Stimulated activated CD4-positive, alpha-beta T cell treated with anti-CD3 and anti-CD28 coated beads, Interleukin-15, amount 100 ng/mL, for 1 hour (primary cell): ENCODE measurements at regions not wholly inside any gene's neighbourhood (a gene's known extent, or its start where the extent isn't known, plus 50 kb on each side); places are given as distances from the start of the nearest gene placed in this dataset.

ENCODE experiments used
- DNase-seq, 2 donors: peaks; one replicate each; pipeline ENCODE4 v3.0.0-alpha.2; 2020; ENCODE audit warnings: low read depth in 1 of 2, low spot score in 1 of 2

DNA sequence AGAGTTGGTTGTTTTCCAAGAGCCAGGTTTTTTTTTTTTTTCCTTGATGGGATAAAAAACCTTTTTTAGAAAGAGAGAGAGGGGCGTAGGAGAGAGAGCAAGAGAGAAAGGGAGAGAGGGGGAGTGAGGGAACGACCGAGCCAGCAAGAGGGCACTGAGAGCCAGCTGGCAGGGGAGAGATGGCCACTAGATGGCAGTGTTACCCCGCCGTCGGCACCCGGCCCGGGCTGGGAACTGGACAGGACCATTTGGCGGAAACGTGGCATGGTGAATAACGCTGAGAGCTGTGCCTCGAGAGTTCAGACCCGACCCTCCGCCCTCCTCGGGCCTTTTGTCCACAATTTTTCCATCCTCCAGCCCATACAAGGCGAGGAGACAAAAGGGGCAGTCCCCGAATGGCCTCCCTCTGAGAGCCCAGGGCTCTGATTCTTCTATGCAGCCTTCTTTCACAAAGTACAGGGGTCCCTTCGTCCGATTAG lies 286.7 kb upstream of the VRK2 start:
- DNase-seq, result peak; percentile 42 to 71

DNA sequence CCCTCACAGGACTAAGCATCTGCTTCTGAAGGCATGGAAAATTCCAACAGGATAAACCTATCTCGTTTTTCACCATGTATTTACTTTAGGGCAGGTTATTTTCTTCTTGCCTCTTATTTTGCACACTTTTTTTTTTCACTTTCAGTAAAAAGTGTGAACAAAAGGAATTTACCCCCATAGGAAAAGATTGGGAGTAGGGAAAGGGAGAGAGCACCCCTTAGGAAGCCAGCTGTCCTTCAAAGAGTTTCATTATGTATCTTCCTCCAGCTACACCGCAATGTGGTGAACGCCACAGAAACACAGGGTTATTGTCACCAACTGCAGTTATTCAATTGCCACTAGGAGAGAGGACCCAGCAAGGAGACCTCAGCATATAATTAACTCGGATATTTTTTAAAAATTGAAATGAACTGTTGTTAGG lies 286.2 kb upstream of the VRK2 start:
- DNase-seq, result no peak

DNA sequence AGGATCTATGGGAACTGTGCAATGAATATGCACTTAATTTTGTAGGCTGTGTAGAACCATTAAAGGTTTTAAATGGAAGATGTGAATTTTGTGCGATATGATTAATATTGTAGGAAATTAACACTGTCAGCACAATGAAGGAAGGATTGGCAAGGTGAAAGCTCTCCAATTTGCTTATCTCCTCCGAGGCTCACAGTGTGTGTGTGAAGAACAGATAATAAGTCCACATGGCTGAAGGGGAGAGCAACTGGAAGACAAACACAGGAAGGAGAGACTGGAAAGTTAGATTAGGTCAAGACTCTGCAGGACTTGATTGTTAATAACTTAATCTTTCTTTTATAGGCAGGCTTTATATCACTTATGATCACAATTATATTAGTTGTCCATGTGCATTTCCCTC lies 269.7 kb upstream of the VRK2 start:
- DNase-seq, result no peak

DNA sequence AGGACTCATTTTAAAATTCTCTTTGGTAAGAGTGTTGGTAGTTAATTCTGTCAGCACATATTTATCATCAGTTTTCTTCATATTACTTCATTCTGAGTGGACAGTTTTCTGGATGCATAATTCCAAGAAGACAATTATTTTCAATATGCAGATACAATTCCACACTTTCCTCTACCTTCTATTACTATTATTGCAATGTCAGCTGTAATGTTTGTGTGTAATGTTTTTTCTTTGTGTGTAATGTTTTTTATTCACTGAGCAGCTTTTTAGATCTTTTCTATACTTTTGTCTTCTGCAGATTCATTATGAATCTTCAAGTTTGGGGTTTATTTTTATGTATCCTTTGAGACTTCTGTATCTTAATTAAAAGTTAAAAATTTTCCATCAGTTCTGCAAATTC lies 264.0 kb upstream of the VRK2 start:
- DNase-seq, result no peak

DNA sequence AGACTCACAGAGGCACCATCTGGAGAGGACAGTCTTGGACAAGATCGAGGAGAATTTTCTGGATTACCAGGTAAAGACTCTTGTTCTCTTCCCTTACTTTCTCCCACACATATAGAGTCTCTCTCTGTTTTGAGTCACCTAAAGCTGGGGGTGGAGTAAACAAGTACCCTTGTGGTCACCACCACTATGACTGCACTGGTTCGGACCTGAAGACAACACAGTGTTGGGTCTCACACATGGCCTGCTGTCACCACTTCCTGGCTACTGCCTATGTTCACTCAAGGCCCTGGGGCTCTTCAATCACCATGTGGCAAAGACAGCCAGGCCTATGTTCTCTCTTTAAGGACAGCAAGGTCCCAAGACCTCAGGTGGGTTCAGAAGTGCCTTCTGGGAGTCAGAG lies 253.3 kb upstream of the VRK2 start:
- no peak for DNase-seq

DNA sequence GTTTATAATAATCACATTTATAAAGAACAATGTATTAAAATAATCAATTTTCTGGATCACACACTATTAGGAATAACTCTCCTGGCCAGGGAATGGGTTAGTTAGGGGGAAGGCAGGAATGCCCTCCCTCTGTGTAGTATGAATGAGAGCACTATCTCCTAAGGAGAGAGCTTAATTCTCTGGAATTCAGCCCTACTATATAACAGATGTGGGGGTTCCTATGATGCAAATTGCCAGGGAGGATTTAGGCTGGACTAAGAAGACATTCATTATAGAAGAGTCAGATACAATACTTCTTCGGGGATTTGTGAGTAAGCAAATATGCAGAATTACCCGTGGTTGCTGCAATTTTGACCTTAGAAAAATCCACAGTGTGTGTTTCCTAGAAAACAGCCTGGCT lies 250.1 kb upstream of the VRK2 start:
- DNase-seq, result no peak

DNA sequence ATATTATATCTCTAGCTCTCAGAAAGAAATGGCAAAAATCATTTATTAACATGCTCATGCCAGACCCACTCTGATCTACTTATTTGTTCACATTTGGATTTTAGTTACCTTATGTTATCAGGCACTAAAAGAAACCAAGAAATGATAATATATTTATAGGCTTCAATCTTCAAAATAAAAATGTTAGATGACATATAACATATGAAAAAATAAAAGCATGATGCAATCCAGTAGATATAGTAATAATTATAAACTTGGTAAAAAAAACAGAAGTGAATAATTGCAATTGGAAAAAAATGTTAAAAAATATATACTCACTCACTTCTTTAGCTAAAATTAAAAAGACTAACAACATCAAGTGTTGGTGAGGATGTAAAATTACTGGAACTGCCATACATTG lies 248.3 kb upstream of the VRK2 start:
- DNase-seq, result no peak

DNA sequence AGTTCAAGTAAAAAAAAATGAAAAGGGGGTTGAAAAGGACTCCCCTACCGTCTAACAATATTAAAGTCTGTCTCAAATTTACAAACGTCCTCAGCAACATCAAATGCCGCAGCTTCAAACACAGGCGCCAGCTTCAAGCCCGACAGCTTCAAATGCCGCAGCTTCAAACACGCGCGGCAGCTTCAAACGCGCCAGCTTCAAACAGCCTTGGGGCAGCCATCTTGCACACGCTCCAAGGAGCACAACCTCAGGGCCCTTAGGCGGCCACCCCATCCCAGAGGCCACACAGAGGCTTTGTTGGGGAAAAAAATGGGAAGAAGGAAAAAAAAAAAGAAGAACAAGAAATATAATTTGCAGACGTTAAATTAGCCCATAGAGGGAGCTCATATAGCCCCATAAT lies 244.4 kb upstream of the VRK2 start:
- no peak for DNase-seq

DNA sequence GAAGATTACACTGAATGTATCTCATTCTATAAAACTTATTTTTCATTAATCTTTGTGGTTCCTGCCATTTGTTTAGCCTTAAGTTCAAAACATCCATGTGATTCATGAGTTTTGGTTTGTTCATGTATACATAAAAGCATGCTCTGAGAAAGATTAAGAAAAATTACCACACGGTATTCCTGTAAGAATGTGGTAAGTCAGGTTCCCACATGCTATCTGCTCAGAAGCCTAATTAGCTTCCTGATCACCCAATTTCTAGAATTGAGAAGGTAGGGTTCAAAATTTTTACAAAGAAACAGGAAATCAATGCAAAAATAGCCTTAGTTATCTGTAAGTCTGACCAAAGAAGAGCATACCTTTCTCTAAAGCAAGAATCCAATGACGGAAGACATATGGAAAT lies 241.6 kb upstream of the VRK2 start:
- no peak for DNase-seq

DNA sequence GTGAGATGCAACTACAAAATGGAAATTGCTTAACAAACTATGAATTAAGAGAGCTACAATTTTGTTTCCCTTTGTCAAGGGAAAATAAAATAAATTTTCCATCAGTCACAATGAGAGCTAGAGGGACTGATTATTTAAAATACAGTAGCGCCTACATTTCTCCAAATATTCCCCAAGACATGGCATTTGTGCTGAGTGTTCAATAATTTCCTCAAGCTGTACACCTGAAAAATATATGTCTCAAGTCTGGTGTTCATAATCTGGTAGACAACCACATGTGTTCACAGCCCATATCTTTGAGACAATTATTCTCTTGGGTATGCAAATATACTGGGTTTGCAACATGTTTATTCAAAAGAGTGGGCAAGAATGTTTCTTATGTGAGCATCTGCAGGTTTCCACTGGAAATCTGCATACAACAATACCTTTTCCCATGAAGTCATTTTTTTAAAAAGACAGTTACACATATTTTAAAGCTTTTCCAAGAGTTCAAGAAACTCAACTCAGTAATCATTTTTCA lies 240.1 kb upstream of the VRK2 start:
- no peak for DNase-seq

DNA sequence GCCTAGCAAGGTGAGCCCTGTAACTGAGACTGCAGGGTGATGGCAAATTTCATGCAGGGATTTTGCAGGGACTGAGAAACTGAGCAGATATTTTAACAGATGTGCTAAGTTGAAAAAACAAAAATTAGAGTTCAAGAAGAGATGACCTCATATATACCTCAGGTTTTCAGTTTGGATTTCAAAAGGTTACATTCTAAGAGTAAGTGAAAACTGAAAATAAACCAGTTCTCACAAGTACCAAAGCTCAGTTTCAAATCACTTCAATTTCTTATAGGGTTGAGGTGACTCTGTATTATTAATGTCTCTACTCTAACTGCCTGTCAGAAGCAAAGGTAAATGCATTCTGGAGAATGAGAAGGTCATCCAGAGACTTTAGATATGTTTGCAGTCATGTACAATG lies 237.4 kb upstream of the VRK2 start:
- DNase-seq, result no peak

DNA sequence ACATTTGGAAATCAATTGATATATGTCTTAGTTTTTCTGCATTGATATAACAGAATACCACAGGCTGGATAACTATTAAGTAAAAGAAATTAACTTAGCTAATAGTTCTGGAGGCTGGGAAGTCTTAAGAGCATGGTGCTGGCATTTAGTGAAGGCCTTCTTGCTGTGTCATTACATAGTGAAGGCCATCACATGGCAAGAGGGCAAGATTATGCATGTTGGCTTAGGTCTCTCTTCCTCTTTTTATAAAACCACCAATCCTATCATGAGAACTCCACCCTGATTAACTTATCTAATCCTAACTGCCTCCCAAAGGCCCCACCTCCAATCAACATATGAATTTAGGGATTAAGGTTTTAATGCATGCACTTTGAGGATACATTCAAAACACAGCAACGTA lies 225.5 kb upstream of the VRK2 start:
- no peak for DNase-seq

DNA sequence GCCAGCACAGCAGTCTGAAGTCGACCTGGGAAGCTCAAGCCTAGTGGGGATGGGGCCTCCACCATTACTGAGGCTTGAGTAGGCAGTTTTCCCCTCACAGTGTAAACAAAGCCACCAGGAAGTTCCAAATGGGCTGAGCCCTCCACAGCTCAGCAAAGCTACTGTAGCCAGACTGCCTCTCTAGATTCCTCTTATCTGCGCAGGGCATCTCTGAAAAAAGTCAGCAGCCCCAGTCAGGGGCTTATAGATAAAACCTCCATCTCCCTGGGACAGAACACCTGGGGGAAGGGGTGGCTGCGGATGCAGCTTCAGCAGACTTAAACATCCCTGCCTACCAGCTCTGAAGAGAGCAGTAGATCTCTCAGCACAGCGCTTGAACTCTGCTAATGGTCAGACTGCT lies 218.4 kb upstream of the VRK2 start:
- DNase-seq, result no peak

DNA sequence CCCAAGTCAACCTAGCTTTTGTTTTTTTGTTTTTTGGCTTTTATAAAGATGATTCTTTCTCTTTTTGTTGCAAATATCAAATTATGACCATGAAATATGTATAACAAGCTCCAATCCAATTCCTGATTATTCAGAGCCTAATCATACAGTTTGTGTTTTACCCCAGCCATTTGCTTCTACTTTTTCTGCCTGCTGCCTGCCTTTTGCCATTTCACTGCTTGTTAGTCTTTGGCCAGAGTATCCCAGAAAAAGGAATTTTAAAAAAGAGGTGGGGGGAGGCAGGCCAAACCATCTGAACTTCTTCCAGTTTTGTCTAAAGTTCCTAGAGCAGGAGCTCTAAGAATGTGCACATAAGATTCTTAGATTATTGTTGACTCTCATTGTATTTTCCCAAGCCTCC lies 211.9 kb upstream of the VRK2 start:
- DNase-seq, result no peak

DNA sequence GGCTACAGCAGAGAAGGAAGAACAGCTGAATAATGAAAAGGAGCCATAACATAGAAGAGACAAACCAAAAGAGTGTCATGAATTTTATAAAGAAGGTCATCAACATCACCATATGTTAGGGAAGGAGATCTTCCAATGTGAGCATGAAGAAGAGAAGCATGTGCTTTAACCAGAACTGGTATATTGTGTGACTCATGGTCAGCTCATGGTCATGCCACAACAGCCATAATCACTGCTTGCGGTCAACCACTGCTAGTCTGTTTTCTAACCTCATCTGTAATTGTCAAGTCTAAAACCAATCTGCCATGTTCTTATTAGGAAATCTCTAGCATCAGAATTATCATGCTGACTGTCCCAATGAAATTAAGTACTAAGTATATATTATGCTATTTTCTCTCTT lies 204.1 kb upstream of the VRK2 start:
- DNase-seq, result no peak

DNA sequence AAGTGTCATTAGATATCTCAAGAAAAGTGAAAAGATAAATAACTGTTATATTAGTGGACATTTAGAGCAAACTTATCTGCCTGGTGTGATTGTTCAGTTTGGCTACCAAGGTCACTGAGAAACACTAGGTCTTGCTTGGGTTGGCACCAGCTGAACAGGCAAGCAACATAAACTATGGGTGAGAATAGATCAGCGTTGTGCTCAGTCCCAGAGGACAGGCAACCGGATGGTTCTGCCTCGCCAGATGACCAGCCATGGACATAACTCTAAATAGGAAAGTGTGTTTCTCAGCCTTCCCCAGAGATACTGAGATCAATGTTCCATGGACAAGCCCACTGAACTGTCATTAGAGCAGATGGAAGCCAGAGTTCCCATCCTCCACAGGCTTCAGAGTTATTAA lies 203.4 kb upstream of the VRK2 start:
- no peak for DNase-seq

DNA sequence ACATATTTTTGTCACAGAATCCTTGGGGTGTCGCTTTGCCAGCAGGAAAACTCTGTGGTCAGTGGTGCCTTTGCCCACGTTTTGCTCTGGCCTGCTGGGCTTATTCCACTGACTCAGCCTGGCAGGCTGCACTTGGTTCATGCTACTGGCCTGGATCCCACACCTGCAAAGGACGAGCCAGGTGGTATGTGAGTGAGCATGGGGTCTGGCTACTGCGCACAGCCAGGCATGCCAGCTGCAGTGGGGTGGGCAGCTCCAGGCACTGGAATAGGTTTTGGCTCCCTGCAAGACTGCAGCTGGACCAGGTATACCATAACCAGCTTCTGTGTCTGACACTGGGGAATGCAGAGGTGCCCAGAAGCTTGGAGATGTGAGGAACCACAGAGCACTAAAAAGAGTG lies 197.9 kb upstream of the VRK2 start:
- DNase-seq, result no peak

DNA sequence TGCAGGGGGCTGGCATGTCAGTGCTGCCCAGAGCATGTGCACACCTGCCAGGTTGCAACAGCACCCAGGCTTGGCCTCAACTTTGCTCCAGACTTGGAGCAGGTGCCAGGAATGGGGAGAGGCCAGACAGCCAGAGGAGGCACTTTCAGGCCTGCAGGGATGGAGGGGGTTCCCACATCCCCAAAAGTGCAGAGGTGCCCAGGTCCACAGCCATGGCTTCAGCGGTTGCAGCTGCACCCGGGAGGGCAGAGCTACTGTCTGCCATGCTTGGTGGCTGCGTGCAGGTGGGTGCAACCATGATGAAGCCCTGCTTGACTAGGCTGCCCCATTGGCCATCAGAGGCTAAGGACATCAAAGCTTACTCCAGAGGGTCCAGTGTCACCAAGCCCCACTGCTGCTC lies 196.8 kb upstream of the VRK2 start:
- DNase-seq, result no peak

DNA sequence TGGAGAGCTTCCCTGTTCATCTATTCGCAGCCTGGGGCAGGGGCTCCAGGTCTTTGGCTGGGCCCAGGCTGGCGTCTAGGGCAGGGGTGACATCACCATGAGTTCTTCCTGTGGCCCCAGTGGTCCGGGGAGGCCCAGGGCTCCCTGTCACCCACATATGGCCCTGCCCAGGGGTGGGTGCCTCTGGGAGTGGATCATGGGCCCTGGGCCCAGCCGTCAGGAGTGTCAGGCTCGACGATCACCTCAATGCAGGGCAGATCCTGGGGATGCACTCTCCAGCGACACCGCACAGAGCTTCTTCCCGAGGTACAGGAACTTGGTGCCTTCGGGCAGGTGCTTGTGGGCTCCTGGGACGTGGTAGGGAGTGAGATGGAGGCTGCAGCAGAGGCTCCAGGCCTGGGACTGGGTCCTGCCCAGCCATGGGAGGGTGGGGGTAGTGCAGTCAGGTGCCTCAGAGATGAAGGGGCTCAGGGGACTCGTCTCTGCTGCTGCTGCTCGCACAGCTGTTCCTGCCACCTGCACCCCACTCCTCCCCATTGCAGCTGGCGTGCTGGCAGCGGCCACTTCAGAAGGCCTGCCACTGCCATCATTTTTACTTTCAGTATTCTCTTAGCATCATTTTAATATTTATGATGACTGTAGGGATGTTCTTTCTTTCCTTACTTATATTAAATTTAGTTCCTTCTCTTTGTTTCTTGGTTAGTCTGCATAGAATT lies 196.0 kb upstream of the VRK2 start:
- no peak for DNase-seq

DNA sequence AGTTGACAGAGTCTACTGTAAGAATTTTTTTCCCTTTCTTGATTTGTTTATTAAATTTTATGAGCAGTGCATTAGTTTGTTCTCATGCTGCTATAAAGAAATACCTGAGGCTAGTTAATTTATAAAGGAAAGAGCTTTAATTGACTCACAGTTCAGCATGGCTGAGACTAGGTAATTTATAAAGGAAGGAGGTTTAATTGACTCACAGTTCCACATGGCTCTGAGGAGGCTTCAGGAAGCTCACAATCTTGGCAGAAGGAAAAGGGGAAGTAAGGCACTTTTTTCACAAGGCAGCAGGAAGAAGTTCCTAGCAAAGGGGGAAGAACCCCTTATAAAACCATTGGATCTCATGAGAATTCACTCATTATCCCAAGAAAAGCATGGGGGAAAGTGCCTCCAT lies 191.4 kb upstream of the VRK2 start:
- DNase-seq, result no peak

DNA sequence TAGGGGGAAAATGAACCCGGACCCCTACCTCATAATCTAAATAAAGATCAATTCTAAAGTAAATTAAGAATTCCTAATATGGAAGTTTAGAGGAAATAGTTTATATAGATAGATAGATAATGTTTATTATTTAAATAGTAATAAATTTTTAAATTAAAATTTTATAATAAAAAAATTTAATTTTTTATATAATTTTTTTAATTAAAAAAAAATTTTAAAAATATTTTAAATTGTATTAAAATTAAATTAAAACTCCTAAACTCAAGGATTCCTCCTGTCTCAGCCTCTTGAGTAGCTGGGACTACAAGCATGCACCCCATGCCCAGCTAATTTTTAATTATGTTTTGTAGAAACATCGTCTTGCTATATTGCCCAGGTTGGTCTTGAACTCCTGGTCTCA lies 186.9 kb upstream of the VRK2 start:
- no peak for DNase-seq

DNA sequence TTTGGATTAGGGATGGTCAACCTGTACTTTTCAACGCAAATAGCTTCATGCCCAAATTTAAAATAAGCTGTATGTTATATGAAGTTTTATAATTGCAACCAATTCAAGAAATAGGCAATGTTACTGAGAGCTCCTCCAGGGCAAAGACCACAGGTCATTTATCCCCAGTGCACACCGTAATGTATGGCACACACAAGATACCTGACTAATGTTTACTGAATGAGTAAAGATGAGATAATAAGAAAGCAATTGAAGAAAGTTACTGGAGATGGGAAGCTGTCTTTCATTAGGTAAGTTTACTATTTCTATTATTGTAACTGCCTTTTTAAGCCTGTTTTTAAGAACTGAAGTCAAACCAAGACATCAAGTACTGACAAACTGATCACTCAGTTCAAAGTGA lies 184.5 kb upstream of the VRK2 start:
- no peak for DNase-seq

DNA sequence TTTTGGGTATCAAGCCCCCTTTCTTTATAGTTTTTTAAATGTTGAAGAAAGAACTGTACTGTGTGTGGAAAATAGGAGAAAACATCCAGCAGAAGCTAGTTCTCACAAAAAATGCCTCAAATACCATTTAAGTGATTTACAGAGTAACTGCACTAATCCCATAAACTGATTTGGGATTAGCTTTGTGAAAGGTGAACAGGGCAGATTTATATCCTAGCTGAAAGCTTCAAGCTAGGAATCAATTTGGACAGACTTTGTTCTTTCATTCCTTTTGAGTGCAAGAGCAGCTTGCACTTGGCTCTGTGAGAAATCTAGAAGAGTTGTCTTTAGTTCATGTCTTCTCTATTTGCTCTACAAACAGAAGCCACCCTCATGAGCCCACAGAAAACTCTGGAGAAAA lies 183.9 kb upstream of the VRK2 start:
- DNase-seq, result no peak
